GM19239 (cell line): ENCODE measurements at regions not wholly inside any gene's neighbourhood (a gene's known extent, or its start where the extent isn't known, plus 50 kb on each side); places are given as distances from the start of the nearest gene placed in this dataset.

Source experiments
- DNase-seq: peaks from one replicate; pipeline ENCODE4 v3.0.0; 2011; ENCODE audit warnings: low spot score; ENCODE audit not compliant: insufficient read length
- FAIRE-seq: peaks from 2 replicates; lab custom pipeline; 2011; peaks lifted over from hg19 to GRCh38; lab: Jason Lieb, UNC

DNA sequence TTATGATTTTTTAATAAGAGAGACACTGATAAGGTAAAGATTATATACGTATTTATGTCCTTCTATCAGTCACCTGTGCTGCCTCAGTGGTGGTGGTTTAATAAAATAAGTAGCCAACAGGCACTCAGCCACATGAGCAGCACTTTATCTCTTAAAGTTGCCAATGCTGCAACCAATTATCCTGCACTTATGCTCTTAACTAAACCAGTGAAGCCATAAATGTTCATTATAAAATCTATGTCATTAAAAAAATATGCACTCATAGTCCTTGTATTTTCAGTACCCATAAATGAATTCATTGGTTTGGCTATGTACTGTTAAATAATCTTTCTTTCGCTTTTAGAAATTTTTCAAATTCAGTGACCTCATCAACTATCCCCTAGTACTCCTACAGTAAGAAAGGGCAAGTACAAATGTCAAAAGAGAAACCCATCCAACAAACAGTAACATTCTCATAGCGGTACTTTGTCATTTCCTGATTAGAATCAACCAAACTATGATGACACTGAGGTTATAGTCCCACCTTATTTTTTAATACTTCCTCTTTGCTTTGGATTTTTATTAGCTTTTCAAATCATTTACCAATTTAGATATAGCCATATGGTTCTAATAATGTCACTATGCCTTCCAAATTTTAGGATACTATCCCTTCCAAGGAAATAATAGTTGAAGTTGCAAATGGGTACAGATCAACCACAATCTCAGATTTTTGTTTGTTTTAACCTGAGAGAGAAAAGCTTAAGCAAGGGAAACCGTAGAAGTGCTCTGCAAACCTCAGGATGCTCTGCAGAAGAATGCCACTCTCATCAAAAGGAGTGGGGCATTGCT, 190.9 kb downstream of the KLF12 start:
- peak; percentile 5 for DNase-seq
- FAIRE-seq, result peak; percentile 79

DNA sequence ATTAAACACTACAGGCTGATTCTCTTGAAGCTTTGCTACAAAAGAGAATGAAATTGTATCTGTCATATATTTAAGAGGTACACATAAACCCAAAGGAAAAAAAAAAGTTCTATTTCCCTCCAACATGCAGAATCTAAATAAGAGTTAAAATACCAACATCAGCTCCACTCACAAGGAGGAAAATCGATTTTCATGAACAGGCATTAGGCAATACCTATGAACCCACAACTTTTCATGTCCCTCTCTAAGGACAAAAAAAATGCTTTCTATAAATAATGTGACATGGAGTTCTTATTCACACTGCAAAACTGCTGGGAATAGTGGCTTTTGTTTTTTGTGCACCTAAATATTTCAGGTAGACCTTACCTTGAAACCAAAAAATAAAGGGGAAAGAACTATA, 192.5 kb downstream of the KLF12 start:
- DNase-seq (no peak), FAIRE-seq (no peak)

DNA sequence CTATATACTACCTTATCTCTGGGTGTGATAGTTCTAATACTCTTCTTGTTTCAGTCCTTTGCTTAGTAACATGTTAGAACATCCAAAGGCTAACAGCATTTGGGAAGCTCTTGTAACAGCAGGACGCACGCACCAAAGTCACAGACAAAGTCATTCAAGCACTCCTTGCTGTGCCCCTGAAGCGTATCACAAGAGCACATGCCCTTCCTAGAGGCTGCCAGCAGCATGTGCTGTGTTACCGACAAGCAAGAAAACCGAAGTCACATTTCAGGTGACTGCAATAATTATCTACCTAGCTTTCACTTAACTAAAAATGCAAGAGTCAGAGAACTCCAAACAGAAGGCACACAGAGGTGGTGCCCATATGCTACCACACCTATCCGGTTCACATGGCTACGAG, 194.1 kb downstream of the KLF12 start:
- DNase-seq, result no peak

DNA sequence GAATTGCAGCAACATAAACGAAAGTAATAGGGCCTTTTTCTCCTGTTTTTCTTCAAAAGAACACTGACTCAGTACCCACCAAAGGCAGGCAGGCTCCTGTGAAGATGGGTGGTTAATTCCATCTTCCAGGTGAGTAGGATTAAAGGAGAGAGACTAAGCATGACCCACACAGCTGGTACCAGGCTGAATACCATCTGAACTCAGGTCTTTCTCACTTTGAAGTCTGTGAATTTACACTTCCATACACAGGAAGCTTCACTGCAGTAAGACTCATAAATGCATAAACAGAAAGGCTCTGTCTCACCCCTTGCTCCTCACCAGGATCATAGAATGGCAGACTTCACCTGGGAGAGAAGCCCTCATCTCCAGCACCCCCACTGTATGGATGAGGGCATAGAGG, 194.6 kb downstream of the KLF12 start:
- FAIRE-seq (no peak), DNase-seq (no peak)

More for the DNA sequence above, 194.1 kb downstream of the KLF12 start:
- no peak for FAIRE-seq

DNA sequence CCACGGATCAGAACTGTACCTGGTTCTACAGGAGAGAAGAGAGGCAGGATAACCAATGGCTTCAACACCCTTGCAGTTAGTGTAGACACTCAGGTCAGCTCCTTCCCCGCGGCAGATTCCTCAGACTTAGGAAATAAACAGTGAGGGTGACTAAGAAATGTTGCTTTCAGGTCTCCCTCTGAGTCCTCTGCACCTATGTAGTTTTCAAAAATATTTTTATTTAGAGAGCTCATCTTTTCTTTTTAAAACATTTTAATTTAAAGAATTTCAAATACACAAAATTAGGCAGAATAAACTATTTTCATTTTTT, 195.2 kb downstream of the KLF12 start:
- DNase-seq (no peak), FAIRE-seq (no peak)

DNA sequence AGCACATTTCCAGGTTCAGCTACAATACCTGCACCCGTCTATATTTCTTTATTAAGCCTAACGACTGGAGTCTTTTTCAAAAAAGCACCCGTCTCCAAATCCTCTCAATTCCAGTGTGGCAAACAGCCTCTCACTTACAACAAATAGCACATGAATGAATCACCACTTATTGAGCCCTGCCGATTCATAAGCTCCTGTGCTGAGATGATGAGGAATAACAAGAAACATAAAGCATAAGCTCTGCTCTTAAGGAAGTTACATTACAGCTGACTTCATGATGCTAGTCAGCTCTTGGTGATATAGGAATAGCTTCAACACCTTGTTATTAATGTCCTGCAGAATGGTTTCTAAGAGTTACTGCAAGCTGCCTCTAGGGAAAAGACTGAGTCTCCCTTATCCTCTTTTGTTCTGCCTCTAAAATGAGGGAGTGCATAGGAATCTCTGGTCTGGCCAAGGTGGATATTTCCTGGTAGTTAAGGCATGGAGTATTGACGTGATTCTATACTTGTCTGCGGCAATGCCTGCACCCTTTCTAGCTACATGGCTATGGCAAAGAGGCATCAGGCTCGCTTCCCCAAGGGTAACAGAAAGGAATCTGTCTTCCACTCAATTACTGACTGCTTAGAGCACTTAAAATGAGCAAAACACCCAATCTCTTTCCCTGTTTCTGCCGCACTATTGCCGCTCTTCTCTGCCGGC, 195.7 kb downstream of the KLF12 start:
- FAIRE-seq (no peak), DNase-seq (no peak)

DNA sequence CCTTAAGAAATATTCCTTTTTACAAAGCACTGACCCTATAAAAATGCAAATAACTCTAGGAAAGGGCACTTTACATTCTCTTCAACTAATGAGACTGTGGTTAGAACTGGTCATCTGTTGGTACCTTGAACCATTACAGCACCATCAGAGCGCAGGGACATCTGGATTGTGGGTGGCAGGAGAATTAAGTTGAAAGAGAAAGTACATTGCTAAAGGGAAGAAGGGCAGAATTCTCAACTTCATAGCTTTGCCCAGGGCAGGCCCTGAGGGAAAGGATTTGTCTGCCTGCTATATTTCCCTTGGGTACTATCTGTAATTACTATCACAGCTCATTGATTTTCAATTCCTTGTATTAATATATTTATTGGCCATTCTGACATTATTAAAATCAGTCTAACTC, 196.8 kb downstream of the KLF12 start:
- FAIRE-seq, result no peak
- DNase-seq, result no peak

DNA sequence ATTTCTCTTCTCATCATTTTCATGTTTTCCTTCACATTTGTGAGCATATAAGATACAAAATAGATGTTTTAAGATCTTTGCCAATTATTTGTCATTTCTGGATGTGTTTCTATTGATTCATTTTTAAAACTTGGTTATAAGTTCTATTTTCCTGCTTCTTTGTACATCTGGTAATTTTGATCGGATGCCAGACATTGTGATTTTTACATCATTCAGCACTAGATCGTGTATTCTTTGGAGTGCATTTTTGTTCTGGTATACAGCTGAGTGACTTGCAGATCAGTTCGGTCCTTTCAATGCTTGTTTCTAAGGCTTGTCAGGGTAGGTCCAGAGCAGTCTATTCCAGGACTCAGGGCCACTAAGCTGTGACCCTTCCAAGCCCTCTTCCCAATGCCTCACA, 198.2 kb downstream of the KLF12 start:
- peak; percentile 58 for FAIRE-seq
- DNase-seq, result no peak

DNA sequence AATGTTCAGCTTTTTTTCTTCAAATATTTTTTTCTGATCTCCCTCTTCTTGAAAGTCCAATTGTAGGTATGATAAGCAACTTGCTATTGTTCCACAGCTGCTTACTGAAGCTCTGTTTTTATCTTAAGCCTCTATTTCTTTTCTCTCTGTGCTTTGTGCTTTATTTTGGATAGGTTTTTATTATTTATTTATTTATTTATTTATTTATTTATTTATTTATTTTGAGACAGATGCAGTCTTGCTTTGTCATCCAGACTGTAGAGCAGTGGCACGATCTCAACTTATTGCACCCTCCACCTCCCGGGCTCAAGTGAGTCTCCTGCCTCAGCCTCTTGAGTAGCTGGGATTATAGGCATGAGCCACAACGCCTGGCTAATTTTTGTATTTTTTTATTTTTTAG, 199.4 kb downstream of the KLF12 start:
- no peak for FAIRE-seq
- DNase-seq, result no peak

DNA sequence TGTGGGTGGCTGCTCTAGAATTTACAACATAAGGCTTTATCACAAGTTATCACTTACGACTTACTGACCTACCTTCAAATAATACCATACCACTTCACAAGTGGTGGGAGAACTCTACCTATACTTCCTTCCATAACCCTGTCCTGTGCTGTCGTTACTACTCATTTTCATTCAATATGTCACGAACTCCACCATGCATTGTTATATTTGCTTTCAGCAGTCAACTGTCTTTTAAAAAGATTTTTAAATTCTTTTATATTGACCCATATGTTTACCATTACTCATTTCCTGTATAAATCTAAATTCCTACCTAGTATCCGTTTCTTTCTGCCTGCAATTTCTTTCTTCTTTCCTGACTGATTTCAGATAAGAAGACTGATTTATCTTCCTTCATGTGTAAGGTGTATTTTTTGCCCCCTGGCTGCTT, 200.0 kb downstream of the KLF12 start:
- FAIRE-seq, result peak; percentile 44

DNA sequence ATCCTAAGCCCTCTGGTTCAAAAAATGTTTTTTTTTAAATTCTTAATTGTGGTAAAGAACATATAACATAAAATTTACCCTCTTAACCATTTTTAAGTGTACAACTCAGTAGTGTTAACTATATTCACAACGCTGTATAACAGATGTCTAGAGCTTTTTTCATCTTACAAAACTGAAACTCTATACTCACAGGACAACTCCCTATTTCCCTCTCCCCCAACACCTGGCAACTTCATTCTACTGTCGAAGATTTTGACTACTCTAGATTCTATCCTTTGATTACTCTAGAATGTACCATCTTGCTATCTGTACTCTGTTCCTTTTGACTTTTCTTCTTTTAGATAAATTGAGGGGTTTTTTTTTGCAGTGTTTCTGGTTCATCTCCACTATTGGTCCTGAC, 200.4 kb downstream of the KLF12 start:
- DNase-seq, result no peak
- peak; percentile 68 for FAIRE-seq

More for the DNA sequence above, 200.0 kb downstream of the KLF12 start:
- DNase-seq, result no peak

DNA sequence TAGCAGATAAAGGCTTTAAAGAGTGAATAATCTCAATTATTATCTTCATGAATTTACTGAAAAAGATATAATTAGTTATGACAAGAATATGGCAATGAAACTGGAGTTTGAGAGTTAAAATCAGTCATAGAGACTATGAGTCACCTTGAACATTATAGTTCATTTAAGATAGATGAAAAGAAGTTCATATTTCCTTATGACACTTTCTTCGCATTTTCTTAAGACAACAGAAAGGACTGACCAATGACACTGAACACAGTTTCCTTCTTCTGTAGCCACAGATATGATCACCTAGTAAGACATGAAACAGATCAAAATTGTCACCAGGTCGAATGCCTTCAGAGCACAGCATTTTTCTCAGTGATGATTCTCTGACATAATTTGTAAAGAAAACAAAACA, 202.1 kb downstream of the KLF12 start:
- DNase-seq, result no peak
- FAIRE-seq, result no peak

DNA sequence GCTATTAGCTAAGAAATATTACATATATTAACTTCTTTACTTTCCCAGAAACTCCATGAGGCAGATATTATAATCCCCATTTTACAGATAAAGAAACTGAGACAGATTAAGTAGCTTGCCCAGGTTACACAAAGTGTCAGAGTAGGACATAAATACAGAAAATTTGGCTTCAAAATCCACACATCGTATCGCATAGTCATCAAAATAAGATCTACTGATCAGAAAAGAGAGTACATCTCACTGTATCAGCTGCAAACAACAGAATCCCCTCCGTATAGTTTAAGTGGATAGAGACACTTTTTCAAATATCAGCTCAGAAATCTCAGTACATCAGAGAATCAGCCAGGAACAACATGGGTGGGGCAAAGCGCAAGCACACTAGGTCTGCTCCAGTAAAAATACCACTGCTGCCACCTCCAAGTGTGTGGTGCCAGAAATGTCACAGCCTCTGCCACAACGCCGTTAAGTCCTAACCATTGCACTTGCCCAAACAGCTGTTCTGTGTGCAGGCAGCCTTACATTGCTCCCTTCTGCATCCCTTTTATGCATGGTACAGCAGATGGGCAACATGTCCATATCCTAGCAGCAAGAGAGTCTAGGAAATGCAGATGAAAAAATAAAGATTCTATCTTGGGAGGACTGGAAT, 204.8 kb downstream of the KLF12 start:
- FAIRE-seq, result no peak
- no peak for DNase-seq

DNA sequence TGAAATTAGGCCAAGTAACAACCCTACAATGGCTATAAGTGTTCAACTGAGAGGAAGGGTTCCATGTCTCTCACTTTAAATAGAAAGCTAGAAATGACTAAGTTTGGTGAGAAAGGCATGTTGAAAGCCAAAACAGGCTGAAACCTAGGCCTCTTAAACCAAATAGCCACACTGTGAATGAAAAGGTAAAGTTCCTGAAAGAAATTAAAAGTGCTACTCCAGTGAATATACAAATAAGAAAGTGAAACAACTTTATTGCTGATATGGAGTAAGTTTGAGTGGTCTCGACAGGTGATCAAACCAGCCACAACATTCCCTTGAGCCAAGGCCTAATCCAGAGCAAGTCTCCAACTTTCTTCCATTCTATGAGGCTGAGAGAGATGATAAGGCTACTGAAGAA, 209.6 kb downstream of the KLF12 start:
- FAIRE-seq, result peak; percentile 90
- DNase-seq, result no peak

DNA sequence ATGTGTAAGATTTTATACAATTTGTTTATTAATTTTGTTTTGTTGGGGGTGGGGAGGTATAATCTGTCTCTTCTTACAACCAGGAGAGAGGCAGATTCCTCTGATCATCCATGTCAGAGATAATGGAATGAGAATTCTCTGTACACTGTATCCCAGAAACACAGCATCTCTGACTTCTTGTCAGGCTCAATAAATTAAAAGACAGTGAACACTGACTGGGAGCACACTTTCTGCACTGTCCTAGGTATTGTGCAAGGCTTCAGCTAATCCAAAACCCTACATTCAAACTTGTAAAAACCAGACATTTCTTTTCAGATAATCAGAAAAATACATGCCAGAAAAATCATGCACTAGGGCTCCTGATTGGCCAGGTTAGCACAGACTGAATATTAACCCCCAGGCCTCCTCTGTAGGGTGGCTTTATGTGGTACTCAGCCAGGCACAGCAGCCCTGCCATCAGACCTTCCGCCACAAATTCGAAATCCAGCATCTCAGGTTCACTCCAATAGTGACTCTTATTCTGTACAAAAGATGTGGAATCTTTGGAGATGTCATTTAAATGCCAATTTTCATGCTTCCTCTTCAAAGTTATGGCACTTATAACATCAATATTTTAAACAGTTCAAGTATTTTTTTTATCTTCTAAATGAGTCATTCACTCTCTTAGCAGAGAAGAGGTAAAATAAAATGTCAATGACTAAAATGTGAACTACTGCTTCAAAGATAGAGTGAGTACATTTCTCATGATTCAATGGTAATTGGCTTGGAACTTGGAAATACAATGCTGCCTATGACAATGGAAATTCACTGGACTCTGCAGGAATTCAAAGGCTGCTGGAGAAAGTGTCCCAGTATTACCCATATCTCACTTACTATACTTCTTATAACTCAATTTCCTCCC, 211.5 kb downstream of the KLF12 start:
- DNase-seq (no peak), FAIRE-seq (no peak)

DNA sequence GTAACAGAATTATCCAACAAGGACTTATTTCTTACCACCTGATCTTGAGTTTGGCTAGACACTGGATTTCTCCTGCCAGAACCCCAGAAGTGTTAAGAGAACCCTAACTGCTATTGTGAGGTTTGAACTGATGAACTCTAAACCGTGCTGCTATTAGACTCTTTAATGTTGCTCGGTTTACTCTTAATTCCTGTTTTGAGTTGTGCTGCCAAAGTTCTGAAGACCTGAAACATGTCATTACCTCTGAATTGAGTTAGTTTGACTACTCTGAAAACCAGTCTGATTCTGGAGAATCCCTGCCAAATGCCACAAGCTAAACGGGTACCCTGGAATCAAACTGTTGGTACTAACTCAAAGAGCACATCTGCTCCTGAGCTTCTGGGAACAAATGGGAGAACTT, 215.5 kb downstream of the KLF12 start:
- FAIRE-seq (no peak), DNase-seq (no peak)

DNA sequence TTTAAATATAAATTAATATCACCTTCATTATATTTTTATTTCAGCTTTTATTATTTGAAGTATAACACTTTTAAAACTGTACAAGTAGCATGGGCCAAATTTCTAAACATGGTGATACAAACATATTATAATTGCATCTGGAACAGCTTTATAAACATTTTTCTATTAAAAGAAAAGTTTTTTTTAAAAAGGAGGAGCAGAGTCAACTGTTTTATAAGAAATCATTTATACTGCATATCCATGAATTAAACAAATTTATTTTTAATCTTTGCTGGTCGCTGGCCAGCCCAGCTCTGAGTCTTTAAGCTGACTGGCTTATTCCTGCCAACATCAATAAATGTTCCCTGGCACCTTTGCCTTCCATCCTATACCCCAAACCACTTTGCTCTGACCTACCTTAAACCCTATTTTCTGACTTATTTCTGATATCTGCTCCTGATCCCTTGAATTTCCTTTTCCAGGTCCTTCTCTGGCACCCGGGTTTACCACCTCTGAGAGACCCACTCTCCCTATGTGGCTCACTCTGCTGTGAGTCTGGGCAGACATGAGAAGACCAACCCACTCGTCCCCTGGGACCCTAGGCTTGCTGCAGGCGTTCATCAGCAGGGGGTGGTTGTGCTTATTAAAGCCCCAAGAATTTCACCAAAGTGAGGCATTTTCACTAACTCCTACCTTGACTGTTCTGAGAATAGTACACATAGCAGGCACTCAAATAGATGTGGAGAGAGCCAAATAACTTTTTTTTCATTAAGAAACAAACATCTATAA, 220.3 kb downstream of the KLF12 start:
- no peak for DNase-seq

DNA sequence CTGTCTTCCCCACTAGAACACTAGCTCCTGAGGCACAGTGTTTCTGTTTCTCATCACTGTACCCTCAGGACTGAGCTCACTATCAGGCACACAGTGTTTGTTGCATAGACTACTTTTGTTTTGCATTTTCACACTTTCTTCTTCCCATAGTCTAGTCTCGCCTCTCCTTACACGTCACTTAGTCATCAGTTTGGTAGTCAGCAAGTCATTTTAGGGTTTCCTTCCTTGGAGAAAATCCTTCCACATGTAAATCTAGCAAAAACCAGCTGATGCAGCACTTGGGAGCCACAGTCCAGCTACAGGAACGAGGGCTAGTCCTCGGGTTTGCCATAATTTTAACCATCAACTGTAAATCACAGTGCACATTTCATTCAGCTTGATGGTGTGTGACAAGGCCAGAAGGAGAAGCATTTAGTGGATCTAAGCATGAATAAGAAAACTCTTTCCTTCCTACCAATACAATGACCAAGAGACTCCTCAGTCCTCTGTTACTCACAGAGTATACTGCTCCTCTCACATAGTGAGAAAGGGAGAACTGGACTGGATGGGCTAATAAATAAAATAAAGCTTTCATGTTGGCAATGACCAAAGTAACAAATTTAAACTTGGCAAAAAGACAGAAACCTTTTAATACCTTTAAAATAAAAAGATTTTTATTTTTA, 221.0 kb downstream of the KLF12 start:
- peak; percentile 33 for FAIRE-seq

More for the DNA sequence above, 220.3 kb downstream of the KLF12 start:
- no peak for FAIRE-seq

DNA sequence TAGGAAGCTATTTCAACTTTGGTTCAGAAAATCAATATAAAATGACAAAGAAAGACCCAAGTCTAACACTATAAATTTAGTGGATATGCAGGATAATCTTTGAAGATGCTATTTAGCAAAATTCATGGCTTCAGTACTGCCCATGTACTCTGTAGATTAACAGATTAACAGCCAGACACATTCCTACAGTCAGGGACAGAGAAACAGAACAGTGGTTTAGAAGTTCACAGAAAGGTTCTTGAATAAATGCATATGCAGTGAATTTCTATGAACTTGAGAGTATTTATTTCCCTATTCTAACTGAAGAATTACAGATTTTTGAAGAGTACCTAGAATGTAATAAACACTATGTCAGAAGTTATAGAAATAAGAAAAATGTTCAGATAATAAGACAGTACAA, 222.8 kb downstream of the KLF12 start:
- FAIRE-seq, result no peak
- DNase-seq, result no peak

More for the DNA sequence above, 221.0 kb downstream of the KLF12 start:
- no peak for DNase-seq
